Neural cell (in vitro differentiated cells): ENCODE measurements at regions not wholly inside any gene's neighbourhood (a gene's known extent, or its start where the extent isn't known, plus 50 kb on each side); places are given as distances from the start of the nearest gene placed in this dataset.

ENCODE experiments used
- EP300 ChIP-seq: fragments of 450-650 bp; conservative IDR thresholded peaks from 2 replicates; pipeline ENCODE4 v1.6.1; 2014; ENCODE audit warnings: antibody characterized with exemption, mild to moderate bottlenecking, moderate library complexity; ENCODE audit not compliant: poor library complexity, severe bottlenecking
- EZH2 ChIP-seq: fragments of 200-600, 300-800 bp; shearing (Covaris generic), sonication (generic); IDR thresholded peaks from 2 replicates; pipeline ENCODE4 v1.6.1; 2014; ENCODE audit warnings: antibody characterized with exemption, low read length, borderline replicate concordance, mild to moderate bottlenecking; ENCODE audit not compliant: insufficient read depth, poor library complexity, severe bottlenecking
- POLR2AphosphoS5 ChIP-seq: IDR thresholded peaks from 2 replicates; pipeline ENCODE4 v1.6.1; 2012
- RAD21 ChIP-seq: fragments of 450-650 bp; conservative IDR thresholded peaks from 2 replicates; pipeline ENCODE4 v1.6.1; 2014; ENCODE audit warnings: antibody characterized with exemption, mild to moderate bottlenecking, moderate library complexity
- TAF1 ChIP-seq: IDR thresholded peaks from 2 replicates; pipeline ENCODE4 v1.6.1; 2012; ENCODE audit warnings: low read depth
- TF ChIP-seq, protein P1 (sequence below): fragments of 450-650 bp; IDR thresholded peaks from 2 replicates; pipeline ENCODE4 v1.5.1; 2014; ENCODE audit warnings: antibody characterized with exemption, mild to moderate bottlenecking, moderate library complexity; ENCODE audit not compliant: poor library complexity, severe bottlenecking
- TF ChIP-seq, protein P2 (sequence below): IDR thresholded peaks from 2 replicates; pipeline ENCODE4 v1.6.1; 2012; ENCODE audit warnings: borderline replicate concordance

DNA sequence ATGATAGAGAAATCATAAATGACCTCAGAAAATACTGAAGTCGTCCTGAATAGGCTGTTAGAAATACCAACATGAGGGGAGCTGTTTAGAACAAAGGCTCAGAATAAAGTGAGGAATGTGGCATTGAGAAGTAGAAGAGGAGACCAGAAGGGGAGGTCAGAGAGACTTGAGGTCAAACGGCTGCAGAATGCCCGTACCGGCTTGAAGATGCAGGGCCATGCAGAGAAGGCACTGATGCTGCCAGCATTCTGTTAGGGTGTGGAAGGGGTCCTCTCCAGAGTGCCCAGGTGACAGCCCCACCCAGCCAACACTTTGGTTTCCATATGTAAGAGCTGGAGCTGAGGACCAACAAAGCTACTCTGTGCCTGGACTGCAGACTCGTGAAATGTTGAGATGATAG is 570.9 kb downstream of the CDH26 start:
- TF ChIP-seq TAF1 (no peak), RAD21 (no peak), POLR2AphosphoS5 (no peak), EZH2 (no peak), EP300 (no peak)
- TF ChIP-seq, protein P1, sequence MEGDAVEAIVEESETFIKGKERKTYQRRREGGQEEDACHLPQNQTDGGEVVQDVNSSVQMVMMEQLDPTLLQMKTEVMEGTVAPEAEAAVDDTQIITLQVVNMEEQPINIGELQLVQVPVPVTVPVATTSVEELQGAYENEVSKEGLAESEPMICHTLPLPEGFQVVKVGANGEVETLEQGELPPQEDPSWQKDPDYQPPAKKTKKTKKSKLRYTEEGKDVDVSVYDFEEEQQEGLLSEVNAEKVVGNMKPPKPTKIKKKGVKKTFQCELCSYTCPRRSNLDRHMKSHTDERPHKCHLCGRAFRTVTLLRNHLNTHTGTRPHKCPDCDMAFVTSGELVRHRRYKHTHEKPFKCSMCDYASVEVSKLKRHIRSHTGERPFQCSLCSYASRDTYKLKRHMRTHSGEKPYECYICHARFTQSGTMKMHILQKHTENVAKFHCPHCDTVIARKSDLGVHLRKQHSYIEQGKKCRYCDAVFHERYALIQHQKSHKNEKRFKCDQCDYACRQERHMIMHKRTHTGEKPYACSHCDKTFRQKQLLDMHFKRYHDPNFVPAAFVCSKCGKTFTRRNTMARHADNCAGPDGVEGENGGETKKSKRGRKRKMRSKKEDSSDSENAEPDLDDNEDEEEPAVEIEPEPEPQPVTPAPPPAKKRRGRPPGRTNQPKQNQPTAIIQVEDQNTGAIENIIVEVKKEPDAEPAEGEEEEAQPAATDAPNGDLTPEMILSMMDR = no peak
- TF ChIP-seq, protein P2, sequence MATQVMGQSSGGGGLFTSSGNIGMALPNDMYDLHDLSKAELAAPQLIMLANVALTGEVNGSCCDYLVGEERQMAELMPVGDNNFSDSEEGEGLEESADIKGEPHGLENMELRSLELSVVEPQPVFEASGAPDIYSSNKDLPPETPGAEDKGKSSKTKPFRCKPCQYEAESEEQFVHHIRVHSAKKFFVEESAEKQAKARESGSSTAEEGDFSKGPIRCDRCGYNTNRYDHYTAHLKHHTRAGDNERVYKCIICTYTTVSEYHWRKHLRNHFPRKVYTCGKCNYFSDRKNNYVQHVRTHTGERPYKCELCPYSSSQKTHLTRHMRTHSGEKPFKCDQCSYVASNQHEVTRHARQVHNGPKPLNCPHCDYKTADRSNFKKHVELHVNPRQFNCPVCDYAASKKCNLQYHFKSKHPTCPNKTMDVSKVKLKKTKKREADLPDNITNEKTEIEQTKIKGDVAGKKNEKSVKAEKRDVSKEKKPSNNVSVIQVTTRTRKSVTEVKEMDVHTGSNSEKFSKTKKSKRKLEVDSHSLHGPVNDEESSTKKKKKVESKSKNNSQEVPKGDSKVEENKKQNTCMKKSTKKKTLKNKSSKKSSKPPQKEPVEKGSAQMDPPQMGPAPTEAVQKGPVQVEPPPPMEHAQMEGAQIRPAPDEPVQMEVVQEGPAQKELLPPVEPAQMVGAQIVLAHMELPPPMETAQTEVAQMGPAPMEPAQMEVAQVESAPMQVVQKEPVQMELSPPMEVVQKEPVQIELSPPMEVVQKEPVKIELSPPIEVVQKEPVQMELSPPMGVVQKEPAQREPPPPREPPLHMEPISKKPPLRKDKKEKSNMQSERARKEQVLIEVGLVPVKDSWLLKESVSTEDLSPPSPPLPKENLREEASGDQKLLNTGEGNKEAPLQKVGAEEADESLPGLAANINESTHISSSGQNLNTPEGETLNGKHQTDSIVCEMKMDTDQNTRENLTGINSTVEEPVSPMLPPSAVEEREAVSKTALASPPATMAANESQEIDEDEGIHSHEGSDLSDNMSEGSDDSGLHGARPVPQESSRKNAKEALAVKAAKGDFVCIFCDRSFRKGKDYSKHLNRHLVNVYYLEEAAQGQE = no peak
